ENCODE measurements at regions not wholly inside any gene's neighbourhood (a gene's known extent, or its start where the extent isn't known, plus 50 kb on each side); places are given as distances from the start of the nearest gene placed in this dataset.

GRCh38 chr10:44308935-44309334 lies 76.0 kb downstream of the CXCL12 start:
- TF ChIP-seq POLR2A (IDR thresholded peaks at IDR 0.05) (no peak), CTCF (IDR thresholded peaks at IDR 0.05) (no peak)
